ENCODE measurements at regions not wholly inside any gene's neighbourhood (a gene's known extent, or its start where the extent isn't known, plus 50 kb on each side); places are given as distances from the start of the nearest gene placed in this dataset.
"Not testable (repeated sequence)": the region's sequence is repeated elsewhere in the genome, so short reads cannot be mapped to it uniquely, and the experiment has no call there.

- no peak overlapping the region for H3K4me3 ChIP-seq (ENCODE audit: control insufficient read depth in 1 of 2, extremely low read depth in 1 of 2, low read length in 1 of 2)
- no peaks in the 10 kb centered on the region for H3K4me1 Mint-ChIP-seq
- no peak for ATAC-seq (replicated peaks in 1 of 4)
- H3K27ac ChIP-seq (ENCODE audit: low read length) = no peak overlapping the region
- no peak overlapping the region for H3K27ac Mint-ChIP-seq
- H3K27me3 ChIP-seq (replicated peaks in 1 of 2; ENCODE audit: control insufficient read depth in 2 of 2, extremely low read depth in 1 of 2, insufficient read depth in 2 of 2, low read length in 1 of 2) = no peaks in the 10 kb centered on the region
- WGBS (ENCODE audit: insufficient coverage) = no CpG with 5 or more reads among the region's 3 CpGs
- no peak overlapping the region for H3K4me3 Mint-ChIP-seq
- CTCF ChIA-PET = no interaction called here
- H3K36me3 Mint-ChIP-seq = no peaks in the 10 kb centered on the region
- no peaks in the 10 kb centered on the region for H3K36me3 ChIP-seq (ENCODE audit: control insufficient read depth in 2 of 2, extremely low read depth in 1 of 2, insufficient read depth in 1 of 2, low read length in 1 of 2)
- peaks cover 0 to 11% (median 3%) of the 10 kb centered on the region in 3 donors for H3K9me3 Mint-ChIP-seq
- no peak for DNase-seq
- H3K4me1 ChIP-seq (ENCODE audit: control insufficient read depth in 1 of 2, extremely low read depth in 1 of 2, insufficient read depth in 2 of 2, low read length in 2 of 2) = no peaks in the 10 kb centered on the region
- no peaks in the 10 kb centered on the region for H3K9me3 ChIP-seq
- no peaks in the 10 kb centered on the region for H3K27me3 Mint-ChIP-seq
- POLR2A ChIA-PET = no interaction called here
Observed at GRCh38 chr12:73833746-73834145, 703.9 kb upstream of the ATXN7L3B start.

- no peak overlapping the region for H3K4me3 Mint-ChIP-seq
- Histone ChIP-seq H3K4me3 (ENCODE audit: control insufficient read depth in 1 of 2, extremely low read depth in 1 of 2, low read length in 1 of 2) (no peak overlapping the region), H3K4me1 (ENCODE audit: control insufficient read depth in 1 of 2, extremely low read depth in 1 of 2, insufficient read depth in 2 of 2, low read length in 2 of 2) (no peaks in the 10 kb centered on the region), H3K27ac (ENCODE audit: low read length) (no peak overlapping the region), H3K9me3 (no peaks in the 10 kb centered on the region), H3K27me3 (replicated peaks in 1 of 2; ENCODE audit: control insufficient read depth in 2 of 2, extremely low read depth in 1 of 2, insufficient read depth in 2 of 2, low read length in 1 of 2) (no peaks in the 10 kb centered on the region), H3K36me3 (ENCODE audit: control insufficient read depth in 2 of 2, extremely low read depth in 1 of 2, insufficient read depth in 1 of 2, low read length in 1 of 2) (no peaks in the 10 kb centered on the region)
- no peak overlapping the region for H3K27ac Mint-ChIP-seq
- CTCF ChIA-PET = no interaction called here
- DNase-seq (no peak), ATAC-seq (replicated peaks in 1 of 4) (no peak)
- no peaks in the 10 kb centered on the region for H3K4me1 Mint-ChIP-seq
- peaks cover 0 to 11% (median 0%) of the 10 kb centered on the region in 3 donors for H3K9me3 Mint-ChIP-seq
- POLR2A ChIA-PET = no interaction called here
- H3K27me3 Mint-ChIP-seq = no peaks in the 10 kb centered on the region
- WGBS (ENCODE audit: insufficient coverage) = 64% methylated on average over 2 of the region's 2 CpGs
- H3K36me3 Mint-ChIP-seq = no peaks in the 10 kb centered on the region
Observed at GRCh38 chr12:73841963-73842362, 695.7 kb upstream of the ATXN7L3B start.

DNA sequence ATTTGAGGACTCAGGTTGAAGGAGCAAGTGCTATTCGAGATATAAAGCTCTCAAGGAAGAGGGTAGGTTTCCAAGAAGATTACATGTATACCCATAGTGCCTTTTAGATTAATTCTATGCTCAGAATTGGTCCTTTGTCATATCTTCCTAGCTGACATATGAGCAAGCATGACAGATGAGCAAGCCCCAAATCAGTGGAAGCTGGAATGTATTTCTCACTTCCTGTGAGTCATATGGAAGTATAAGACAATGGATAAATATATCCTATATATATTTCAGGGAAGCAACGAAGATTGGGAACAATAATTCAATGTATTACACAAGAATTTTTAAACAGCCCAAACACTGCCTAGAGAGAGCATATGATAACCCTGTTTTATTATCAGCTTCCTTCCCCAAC is 674.1 kb upstream of the ATXN7L3B start:
- no peak overlapping the region for H3K27ac Mint-ChIP-seq
- Histone ChIP-seq H3K27ac (ENCODE audit: low read length) (no peak overlapping the region), H3K27me3 (replicated peaks in 1 of 2; ENCODE audit: control insufficient read depth in 2 of 2, extremely low read depth in 1 of 2, insufficient read depth in 2 of 2, low read length in 1 of 2) (no peaks in the 10 kb centered on the region), H3K4me3 (ENCODE audit: control insufficient read depth in 1 of 2, extremely low read depth in 1 of 2, low read length in 1 of 2) (no peak overlapping the region), H3K4me1 (ENCODE audit: control insufficient read depth in 1 of 2, extremely low read depth in 1 of 2, insufficient read depth in 2 of 2, low read length in 2 of 2) (no peaks in the 10 kb centered on the region), H3K36me3 (ENCODE audit: control insufficient read depth in 2 of 2, extremely low read depth in 1 of 2, insufficient read depth in 1 of 2, low read length in 1 of 2) (no peaks in the 10 kb centered on the region), H3K9me3 (no peaks in the 10 kb centered on the region)
- WGBS (ENCODE audit: insufficient coverage) = no CpG with 5 or more reads among the region's 2 CpGs
- CTCF ChIA-PET = interaction anchor here in 1 of 2 donors (0.6 kb wide), 1 partner anchor 11 kb away, joined by 3 read pairs; no protein-coding TSS in a partner anchor
- no peak for DNase-seq
- H3K27me3 Mint-ChIP-seq = no peaks in the 10 kb centered on the region
- H3K4me1 Mint-ChIP-seq = no peaks in the 10 kb centered on the region
- POLR2A ChIA-PET = no interaction called here
- no peaks in the 10 kb centered on the region for H3K36me3 Mint-ChIP-seq
- no peak for ATAC-seq (replicated peaks in 1 of 4)
- no peak overlapping the region for H3K4me3 Mint-ChIP-seq
- H3K9me3 Mint-ChIP-seq = peaks cover 3 to 11% (median 10%) of the 10 kb centered on the region in 3 donors

- no peak overlapping the region for H3K27ac ChIP-seq (ENCODE audit: low read length)
- ChIA-PET CTCF (no interaction called here), POLR2A (no interaction called here)
- H3K4me1 ChIP-seq (ENCODE audit: control insufficient read depth in 1 of 2, extremely low read depth in 1 of 2, insufficient read depth in 2 of 2, low read length in 2 of 2) = no peaks in the 10 kb centered on the region
- Mint-ChIP-seq H3K4me3 (no peak overlapping the region), H3K27ac (no peak overlapping the region), H3K36me3 (no peaks in the 10 kb centered on the region), H3K9me3 (peaks cover 3 to 7% (median 6%) of the 10 kb centered on the region in 3 donors), H3K27me3 (no peaks in the 10 kb centered on the region), H3K4me1 (no peaks in the 10 kb centered on the region)
- H3K9me3 ChIP-seq = no peaks in the 10 kb centered on the region
- WGBS (ENCODE audit: insufficient coverage) = 100% methylated on average over 1 of the region's 1 CpG
- H3K27me3 ChIP-seq (replicated peaks in 1 of 2; ENCODE audit: control insufficient read depth in 2 of 2, extremely low read depth in 1 of 2, insufficient read depth in 2 of 2, low read length in 1 of 2) = no peaks in the 10 kb centered on the region
- no peak overlapping the region for H3K4me3 ChIP-seq (ENCODE audit: control insufficient read depth in 1 of 2, extremely low read depth in 1 of 2, low read length in 1 of 2)
- no peaks in the 10 kb centered on the region for H3K36me3 ChIP-seq (ENCODE audit: control insufficient read depth in 2 of 2, extremely low read depth in 1 of 2, insufficient read depth in 1 of 2, low read length in 1 of 2)
- DNase-seq = no peak
- ATAC-seq (replicated peaks in 1 of 4) = no peak
Observed at GRCh38 chr12:73867147-73867546, 670.5 kb upstream of the ATXN7L3B start.

DNA sequence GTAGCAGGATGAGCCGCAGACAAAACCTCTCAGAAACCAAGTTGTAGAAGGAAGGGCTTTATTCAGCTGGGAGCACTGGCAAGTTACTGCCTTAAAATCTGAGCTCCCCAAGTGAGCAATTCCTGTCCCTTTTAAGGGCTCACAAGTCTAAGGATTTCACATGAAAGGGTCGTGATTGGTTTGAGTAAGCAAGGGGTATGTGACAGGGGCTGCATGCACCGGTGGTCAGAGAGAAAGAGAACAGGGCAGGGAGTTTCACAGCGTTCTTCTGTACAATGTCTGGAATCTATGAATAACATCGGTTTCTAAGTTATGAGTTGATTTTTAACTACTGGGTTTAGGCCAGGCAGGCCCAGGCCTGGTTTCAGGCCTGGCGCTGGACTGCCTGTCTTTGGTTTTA is 660.3 kb upstream of the ATXN7L3B start:
- H3K4me1 Mint-ChIP-seq; H3K4me1 ChIP-seq (ENCODE audit: control insufficient read depth in 1 of 2, extremely low read depth in 1 of 2, insufficient read depth in 2 of 2, low read length in 2 of 2); ATAC-seq (replicated peaks in 1 of 4); H3K4me3 ChIP-seq (ENCODE audit: control insufficient read depth in 1 of 2, extremely low read depth in 1 of 2, low read length in 1 of 2); H3K9me3 Mint-ChIP-seq; DNase-seq; H3K27ac Mint-ChIP-seq; H3K4me3 Mint-ChIP-seq; POLR2A ChIA-PET; H3K27me3 ChIP-seq (replicated peaks in 1 of 2; ENCODE audit: control insufficient read depth in 2 of 2, extremely low read depth in 1 of 2, insufficient read depth in 2 of 2, low read length in 1 of 2); CTCF ChIA-PET; H3K27ac ChIP-seq (ENCODE audit: low read length); H3K27me3 Mint-ChIP-seq; H3K9me3 ChIP-seq; H3K36me3 ChIP-seq (ENCODE audit: control insufficient read depth in 2 of 2, extremely low read depth in 1 of 2, insufficient read depth in 1 of 2, low read length in 1 of 2); H3K36me3 Mint-ChIP-seq: not testable (repeated sequence)
- WGBS (ENCODE audit: insufficient coverage) = 72% methylated on average over 4 of the region's 6 CpGs

DNA sequence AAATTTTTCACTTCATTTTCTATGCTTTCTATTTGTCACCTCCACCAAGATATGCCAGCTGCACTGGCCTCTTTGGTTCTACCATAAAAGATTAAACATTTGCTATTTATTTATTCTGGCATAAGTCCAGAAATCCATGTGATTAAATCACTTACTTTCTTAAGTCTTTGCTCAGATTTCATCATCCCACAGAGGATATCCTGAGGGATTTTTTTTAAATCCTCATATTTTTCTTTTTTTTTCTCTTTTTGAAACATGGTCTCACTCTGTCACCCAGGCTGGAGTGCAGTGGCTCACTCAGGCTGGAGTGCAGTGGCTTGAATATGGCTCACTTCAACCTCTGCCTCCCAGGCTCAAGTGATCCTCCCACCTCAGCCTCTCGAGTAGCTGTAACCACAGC is 645.4 kb upstream of the ATXN7L3B start:
- CTCF ChIA-PET = no interaction called here
- WGBS (ENCODE audit: insufficient coverage) = no CpG with 5 or more reads among the region's 1 CpG

GRCh38 chr12:73898645-73899044 is 639.0 kb upstream of the ATXN7L3B start:
- no peaks in the 10 kb centered on the region for H3K27me3 ChIP-seq (replicated peaks in 1 of 2; ENCODE audit: control insufficient read depth in 2 of 2, extremely low read depth in 1 of 2, insufficient read depth in 2 of 2, low read length in 1 of 2)
- Mint-ChIP-seq H3K9me3 (peaks cover 3 to 4% (median 4%) of the 10 kb centered on the region in 3 donors), H3K27ac (no peak overlapping the region), H3K36me3 (no peaks in the 10 kb centered on the region), H3K4me3 (no peak overlapping the region), H3K4me1 (no peaks in the 10 kb centered on the region), H3K27me3 (no peaks in the 10 kb centered on the region)
- ATAC-seq (replicated peaks in 1 of 4) (no peak), DNase-seq (no peak)
- CTCF ChIA-PET = no interaction called here
- no peak overlapping the region for H3K27ac ChIP-seq (ENCODE audit: low read length)
- H3K36me3 ChIP-seq (ENCODE audit: control insufficient read depth in 2 of 2, extremely low read depth in 1 of 2, insufficient read depth in 1 of 2, low read length in 1 of 2) = no peaks in the 10 kb centered on the region
- no peaks in the 10 kb centered on the region for H3K9me3 ChIP-seq
- H3K4me1 ChIP-seq (ENCODE audit: control insufficient read depth in 1 of 2, extremely low read depth in 1 of 2, insufficient read depth in 2 of 2, low read length in 2 of 2) = no peaks in the 10 kb centered on the region
- POLR2A ChIA-PET = no interaction called here
- H3K4me3 ChIP-seq (ENCODE audit: control insufficient read depth in 1 of 2, extremely low read depth in 1 of 2, low read length in 1 of 2) = no peak overlapping the region
- WGBS (ENCODE audit: insufficient coverage) = no CpG with 5 or more reads among the region's 4 CpGs

More for the DNA sequence above, 645.4 kb upstream of the ATXN7L3B start:
- H3K4me1 Mint-ChIP-seq = no peaks in the 10 kb centered on the region
- POLR2A ChIA-PET = no interaction called here
- H3K9me3 Mint-ChIP-seq = peaks cover 4 to 10% (median 4%) of the 10 kb centered on the region in 3 donors
- no peaks in the 10 kb centered on the region for H3K4me1 ChIP-seq (ENCODE audit: control insufficient read depth in 1 of 2, extremely low read depth in 1 of 2, insufficient read depth in 2 of 2, low read length in 2 of 2)
- ATAC-seq (replicated peaks in 1 of 4) (no peak), DNase-seq (no peak)
- H3K36me3 Mint-ChIP-seq = no peaks in the 10 kb centered on the region
- no peak overlapping the region for H3K4me3 ChIP-seq (ENCODE audit: control insufficient read depth in 1 of 2, extremely low read depth in 1 of 2, low read length in 1 of 2)
- no peaks in the 10 kb centered on the region for H3K9me3 ChIP-seq
- H3K27me3 ChIP-seq (replicated peaks in 1 of 2; ENCODE audit: control insufficient read depth in 2 of 2, extremely low read depth in 1 of 2, insufficient read depth in 2 of 2, low read length in 1 of 2) = no peaks in the 10 kb centered on the region
- H3K27ac Mint-ChIP-seq = no peak overlapping the region
- no peak overlapping the region for H3K4me3 Mint-ChIP-seq
- H3K27ac ChIP-seq (ENCODE audit: low read length) = no peak overlapping the region
- no peaks in the 10 kb centered on the region for H3K36me3 ChIP-seq (ENCODE audit: control insufficient read depth in 2 of 2, extremely low read depth in 1 of 2, insufficient read depth in 1 of 2, low read length in 1 of 2)
- H3K27me3 Mint-ChIP-seq = no peaks in the 10 kb centered on the region

All from T-cell (primary cell).